H1 (cell line): ENCODE measurements at regions not wholly inside any gene's neighbourhood (a gene's known extent, or its start where the extent isn't known, plus 50 kb on each side); places are given as distances from the start of the nearest gene placed in this dataset.

Experiments used
- CTCF ChIA-PET: fragments of 300-600 bp; sonication (Branson Sonifier 250); formaldehyde crosslinking; loops from one replicate; lab custom pipeline; 2021; ENCODE audit not compliant: partially characterized antibody; lab: Charles Lee
- POLR2A ChIA-PET: fragments of 300-600 bp; sonication (Branson Sonifier 250); formaldehyde crosslinking; loops from one replicate; lab custom pipeline; 2021; ENCODE audit warnings: inconsistent platforms; ENCODE audit not compliant: partially characterized antibody; lab: Charles Lee
- DNase-seq, 2 experiments: peaks; one replicate each; pipeline versions ENCODE4 v3.0.0 to v3.0.0-alpha.2; 2010 to 2022; ENCODE audit warnings: low spot score in 2 of 2, low read depth in 1 of 2, mixed read lengths in 1 of 2
- FAIRE-seq: peaks from 2 replicates; lab custom pipeline; 2011; peaks lifted over from hg19 to GRCh38; lab: Jason Lieb, UNC
- H2AFZ ChIP-seq: 2 replicates; pipeline ENCODE4 v1.8.1; 2012; ENCODE audit warnings: low read length, inconsistent platforms
- H2AK5ac ChIP-seq: 2 replicates; pipeline ENCODE4 v1.6.1; 2013; ENCODE audit warnings: low read depth, low read length
- H2BK120ac ChIP-seq: replicated peaks from 2 replicates; pipeline ENCODE3; 2013; ENCODE audit warnings: low read depth, low read length, inconsistent platforms
- H2BK12ac ChIP-seq: 2 replicates; pipeline ENCODE4 v1.6.1; 2013; ENCODE audit warnings: low read depth, low read length
- H2BK15ac ChIP-seq: 2 replicates; pipeline ENCODE4 v1.6.1; 2013; ENCODE audit warnings: low read length
- H2BK20ac ChIP-seq: 2 replicates; pipeline ENCODE4 v1.6.1; 2013; ENCODE audit warnings: low read length
- H2BK5ac ChIP-seq: 2 replicates; pipeline ENCODE4 v1.6.1; 2013; ENCODE audit warnings: low read depth, low read length
- H3K14ac ChIP-seq: 2 replicates; pipeline ENCODE4 v1.6.1; 2013; ENCODE audit warnings: inconsistent platforms; ENCODE audit not compliant: insufficient read length
- H3K18ac ChIP-seq: 2 replicates; pipeline ENCODE4 v1.6.1; 2013; ENCODE audit warnings: low read length; ENCODE audit errors: extremely low read depth
- H3K23ac ChIP-seq: 2 replicates; pipeline ENCODE4 v1.6.1; 2013; ENCODE audit warnings: inconsistent platforms; ENCODE audit not compliant: insufficient read length
- H3K23me2 ChIP-seq: 2 replicates; pipeline ENCODE4 v1.6.1; 2013; ENCODE audit warnings: low read depth, low read length
- H3K27ac ChIP-seq: 2 replicates; pipeline ENCODE4 v1.6.1; 2011; ENCODE audit warnings: low read depth, low read length, inconsistent platforms
- H3K27me3 ChIP-seq, 4 experiments: replicated peaks in 1 of 4; 1 replicate in 1 of 4; 2 replicates in 3 of 4; pipeline versions ENCODE4 v1.6.1 to v1.8.1; 2011 to 2013; ENCODE audit warnings: low read length in 3 of 4, mild to moderate bottlenecking in 3 of 4, inconsistent platforms in 2 of 4, mixed read lengths in 2 of 4, moderate library complexity in 1 of 4; ENCODE audit not compliant: control insufficient read depth in 3 of 4, insufficient read depth in 3 of 4; ENCODE audit errors: extremely low read depth in 1 of 4
- H3K36me3 ChIP-seq, 4 experiments: 2 replicates each; pipeline versions ENCODE4 v1.6.1 to v1.8.1; 2011 to 2013; ENCODE audit warnings: mild to moderate bottlenecking in 4 of 4, low read length in 3 of 4, moderate library complexity in 2 of 4, control low read depth in 1 of 4, inconsistent platforms in 1 of 4; ENCODE audit not compliant: insufficient read depth in 4 of 4, control insufficient read depth in 2 of 4
- H3K4ac ChIP-seq: replicated peaks from 2 replicates; pipeline ENCODE3; 2013; ENCODE audit warnings: low read length, low read depth, mixed read lengths, inconsistent platforms; ENCODE audit not compliant: insufficient read length
- H3K4me1 ChIP-seq, 4 experiments: replicated peaks in 1 of 4; 1 replicate in 1 of 4; 2 replicates in 3 of 4; pipeline versions ENCODE4 v1.6.1 to v1.8.1; 2011 to 2013; ENCODE audit warnings: low read length in 3 of 4, inconsistent platforms in 2 of 4, mixed read lengths in 1 of 4; ENCODE audit not compliant: insufficient read depth in 4 of 4, control insufficient read depth in 3 of 4
- H3K4me2 ChIP-seq, 2 experiments: 2 replicates each; pipeline versions ENCODE4 v1.6.1 to v1.8.1; 2011 to 2013; ENCODE audit warnings: low read depth in 2 of 2, low read length in 2 of 2, control low read depth in 1 of 2, inconsistent platforms in 1 of 2, mild to moderate bottlenecking in 1 of 2; ENCODE audit not compliant: insufficient read depth in 1 of 2
- H3K4me3 ChIP-seq, 4 experiments: fragments of 200-600, 300-600 bp in 1 of 4; sonication (generic), shearing (Covaris generic), sonication (Bioruptor Twin) in 1 of 4; 2 replicates each; pipeline versions ENCODE4 v1.5.1 to v1.8.1; 2011 to 2016; ENCODE audit warnings: low read length in 4 of 4, low read depth in 3 of 4, control low read depth in 2 of 4, inconsistent platforms in 2 of 4, mild to moderate bottlenecking in 2 of 4, mixed read lengths in 1 of 4, moderate library complexity in 1 of 4; ENCODE audit not compliant: insufficient read depth in 2 of 4; ENCODE audit errors: extremely low read depth in 1 of 4
- H3K56ac ChIP-seq: replicated peaks from 2 replicates; pipeline ENCODE3; 2013; ENCODE audit warnings: low read depth, mild to moderate bottlenecking, mixed read lengths, low read length, inconsistent platforms; ENCODE audit not compliant: insufficient read length
- H3K79me1 ChIP-seq: 2 replicates; pipeline ENCODE4 v1.6.1; 2013; ENCODE audit warnings: low read depth, low read length, control low read depth
- H3K79me2 ChIP-seq, 2 experiments: 2 replicates each; pipeline versions ENCODE4 v1.6.1 to v1.8.1; 2012 to 2013; ENCODE audit warnings: low read length in 2 of 2, mild to moderate bottlenecking in 2 of 2, inconsistent platforms in 1 of 2; ENCODE audit not compliant: insufficient read depth in 2 of 2, control insufficient read depth in 1 of 2
- H3K9ac ChIP-seq, 4 experiments: replicated peaks in 1 of 4; 1 replicate in 1 of 4; 2 replicates in 3 of 4; pipeline versions ENCODE4 v1.6.1 to v1.8.1; 2011 to 2013; ENCODE audit warnings: low read depth in 3 of 4, low read length in 3 of 4, control low read depth in 2 of 4, mild to moderate bottlenecking in 2 of 4, moderate library complexity in 2 of 4, inconsistent platforms in 1 of 4; ENCODE audit errors: extremely low read depth in 1 of 4
- H3K9me3 ChIP-seq, 2 experiments: 2 replicates each; pipeline versions ENCODE4 v1.6.1 to v1.8.1; 2012 to 2013; ENCODE audit warnings: mild to moderate bottlenecking in 2 of 2, moderate library complexity in 2 of 2, control low read depth in 1 of 2, inconsistent platforms in 1 of 2, low read depth in 1 of 2, low read length in 1 of 2, mixed read lengths in 1 of 2; ENCODE audit not compliant: insufficient read depth in 2 of 2
- H4K20me1 ChIP-seq, 2 experiments: replicated peaks in 1 of 2; 2 replicates each; pipeline versions ENCODE3 to v1.8.1; 2011 to 2013; ENCODE audit warnings: inconsistent platforms in 2 of 2, low read length in 2 of 2, mild to moderate bottlenecking in 1 of 2; ENCODE audit not compliant: insufficient read depth in 2 of 2, control insufficient read depth in 1 of 2
- H4K5ac ChIP-seq: 2 replicates; pipeline ENCODE4 v1.6.1; 2013; ENCODE audit warnings: low read length, low read depth, mixed read lengths, inconsistent platforms; ENCODE audit not compliant: insufficient read length
- H4K8ac ChIP-seq: 2 replicates; pipeline ENCODE4 v1.8.0; 2013; ENCODE audit warnings: mild to moderate bottlenecking, moderate library complexity, low read length, inconsistent platforms; ENCODE audit not compliant: insufficient read depth; ENCODE audit errors: extremely low read depth
- H4K91ac ChIP-seq: replicated peaks from 2 replicates; pipeline ENCODE3; 2013; ENCODE audit warnings: low read length, mixed read lengths, inconsistent platforms; ENCODE audit not compliant: insufficient read length
- BCL11A ChIP-seq, 2 experiments: IDR thresholded peaks; one replicate each; pipeline ENCODE4 v1.6.1; 2011; ENCODE audit warnings: low read depth in 2 of 2, low read length in 2 of 2, mild to moderate bottlenecking in 2 of 2
- MAFK ChIP-seq: IDR thresholded peaks from 2 replicates; pipeline ENCODE4 v1.6.1; 2012; ENCODE audit warnings: low read depth, mild to moderate bottlenecking, improper control_type of control experiment, low read length
- POU5F1 ChIP-seq: IDR thresholded peaks from 2 replicates; pipeline ENCODE4 v1.6.1; 2011; ENCODE audit warnings: low read depth, mild to moderate bottlenecking, low read length, moderate library complexity
- SP1 ChIP-seq: IDR thresholded peaks from 2 replicates; pipeline ENCODE4 v1.6.1; 2011; ENCODE audit warnings: low read depth, low read length
- TAF1 ChIP-seq: IDR thresholded peaks from 2 replicates; pipeline ENCODE4 v1.6.1; 2011; ENCODE audit warnings: mild to moderate bottlenecking, low read depth, low read length
- WGBS, 2 experiments: shearing (Covaris generic) in 1 of 2; methylation state at CpG; one replicate each; pipeline versions ENCODE4 v1.1.6 to v1.1.7; 2013 to 2015; ENCODE audit warnings: low lambda C conversion rate in 2 of 2, mixed read lengths in 2 of 2, inconsistent platforms in 1 of 2, low coverage in 1 of 2, missing lambda C conversion rate in 1 of 2; ENCODE audit not compliant: insufficient replicate concordance in 2 of 2, insufficient coverage in 1 of 2, insufficient read length in 1 of 2; ENCODE audit errors: extremely low coverage in 1 of 2, missing lambda C conversion rate in 1 of 2; 5-methylcytosine and 5-hydroxymethylcytosine counted together
- TF ChIP-seq, protein P1 (sequence below), 3 experiments: IDR thresholded peaks; 1 replicate in 2 of 3; 2 replicates in 1 of 3; pipeline versions ENCODE4 v1.5.1 to v1.6.1; 2011; ENCODE audit warnings: low read length in 3 of 3, mild to moderate bottlenecking in 3 of 3, inconsistent platforms in 2 of 3, low read depth in 1 of 3, moderate library complexity in 1 of 3; ENCODE audit not compliant: insufficient read depth in 1 of 3; ENCODE audit errors: control extremely low read depth in 1 of 3
- TF ChIP-seq, protein P2 (sequence below): IDR thresholded peaks from 2 replicates; pipeline ENCODE4 v1.6.1; 2012; ENCODE audit warnings: low read length, inconsistent platforms

DNA sequence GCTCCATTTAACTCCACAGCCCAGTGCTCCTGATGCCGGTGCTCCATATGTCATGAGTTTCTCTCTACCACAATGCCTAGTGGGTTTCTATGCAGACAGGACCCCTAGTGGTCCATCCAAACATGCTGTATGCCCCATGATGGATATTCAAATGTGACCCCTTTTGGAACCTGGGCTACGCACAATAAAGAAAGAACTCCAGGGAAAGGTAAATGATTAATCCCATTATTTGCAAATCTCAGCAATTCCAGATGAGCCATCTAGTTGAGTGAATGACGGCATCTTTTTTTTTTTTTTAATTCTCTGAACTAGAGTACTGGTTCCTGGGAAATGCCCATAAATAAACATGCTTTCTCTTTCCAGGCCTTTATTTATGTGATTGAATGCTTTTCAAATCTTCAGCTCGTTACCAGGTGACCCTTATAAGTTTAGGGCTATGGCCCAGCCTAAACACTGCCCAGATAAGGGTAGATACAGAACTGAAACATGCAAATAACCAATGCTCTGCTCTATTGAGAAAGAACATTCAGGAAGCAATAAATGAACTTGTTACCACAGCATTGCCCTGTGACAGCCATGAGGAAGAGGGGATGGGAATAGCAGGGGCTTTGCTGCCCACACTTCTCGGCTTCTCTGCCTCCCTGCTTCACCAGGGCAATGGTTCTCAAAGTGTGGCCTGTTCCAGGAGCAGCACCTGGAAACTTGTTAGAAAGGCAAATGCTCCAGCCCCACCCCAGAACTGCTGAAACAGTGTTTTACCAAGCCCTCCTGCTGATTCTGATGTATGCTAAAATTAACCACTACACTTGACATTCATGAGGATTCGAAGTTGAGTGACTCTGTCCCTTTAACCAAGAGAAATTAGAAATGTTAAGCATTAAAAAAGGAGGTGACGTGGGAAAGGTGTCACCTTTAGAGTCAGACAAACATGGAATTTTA lies 151.7 kb downstream of the SEC16B start:
- H3K27me3 ChIP-seq = peaks cover 0 to 2% (median 0%) of the 10 kb centered on the region in 4 experiments; a peak in 1 of 7 replicates
- H4K8ac ChIP-seq = no peak overlapping the region
- no peak overlapping the region for H3K14ac ChIP-seq
- no peak overlapping the region for H2BK20ac ChIP-seq
- H4K91ac ChIP-seq = no peak overlapping the region
- H3K9ac ChIP-seq = no peak overlapping the region
- no peak overlapping the region for H3K4ac ChIP-seq
- H4K5ac ChIP-seq = no peak overlapping the region
- no peak overlapping the region for H3K23ac ChIP-seq
- no peaks in the 10 kb centered on the region for H4K20me1 ChIP-seq
- FAIRE-seq (no peak), DNase-seq (no peak)
- H2AFZ ChIP-seq = no peak overlapping the region
- no peaks in the 10 kb centered on the region for H3K79me2 ChIP-seq
- POLR2A ChIA-PET = no interaction called here
- no peaks in the 10 kb centered on the region for H3K23me2 ChIP-seq
- no peaks in the 10 kb centered on the region for H3K9me3 ChIP-seq
- CTCF ChIA-PET = interaction anchor here (0.6 to 2.2 kb wide), 2 partner anchors 11 to 394 kb away, joined by 3 to 5 read pairs; no protein-coding TSS in a partner anchor
- H3K18ac ChIP-seq = no peak overlapping the region
- no peak overlapping the region for H3K27ac ChIP-seq
- H2BK5ac ChIP-seq = no peak overlapping the region
- H3K4me3 ChIP-seq = no peak overlapping the region
- H2BK15ac ChIP-seq = no peak overlapping the region
- peaks cover 0 to 2% (median under 1%) of the 10 kb centered on the region in 4 experiments; a peak in 1 of 7 replicates for H3K4me1 ChIP-seq
- H2AK5ac ChIP-seq = no peak overlapping the region
- no peak overlapping the region for H2BK120ac ChIP-seq
- no peak overlapping the region for H3K56ac ChIP-seq
- H2BK12ac ChIP-seq = no peak overlapping the region
- WGBS, 2 experiments = 88% methylated on average over 7 of the region's 7 CpGs; no CpG with 5 or more reads in 1 of the 2 experiments
- no peak overlapping the region for H3K4me2 ChIP-seq
- no peaks in the 10 kb centered on the region for H3K36me3 ChIP-seq
- H3K79me1 ChIP-seq = no peaks in the 10 kb centered on the region
- TF ChIP-seq TAF1 (no peak), MAFK (no peak), POU5F1 (no peak), BCL11A (IDR thresholded peaks at IDR 0.05; ENCODE audit: low read depth in 2 of 2, low read length in 2 of 2) (no peak), SP1 (no peak)
- TF ChIP-seq, protein P1, sequence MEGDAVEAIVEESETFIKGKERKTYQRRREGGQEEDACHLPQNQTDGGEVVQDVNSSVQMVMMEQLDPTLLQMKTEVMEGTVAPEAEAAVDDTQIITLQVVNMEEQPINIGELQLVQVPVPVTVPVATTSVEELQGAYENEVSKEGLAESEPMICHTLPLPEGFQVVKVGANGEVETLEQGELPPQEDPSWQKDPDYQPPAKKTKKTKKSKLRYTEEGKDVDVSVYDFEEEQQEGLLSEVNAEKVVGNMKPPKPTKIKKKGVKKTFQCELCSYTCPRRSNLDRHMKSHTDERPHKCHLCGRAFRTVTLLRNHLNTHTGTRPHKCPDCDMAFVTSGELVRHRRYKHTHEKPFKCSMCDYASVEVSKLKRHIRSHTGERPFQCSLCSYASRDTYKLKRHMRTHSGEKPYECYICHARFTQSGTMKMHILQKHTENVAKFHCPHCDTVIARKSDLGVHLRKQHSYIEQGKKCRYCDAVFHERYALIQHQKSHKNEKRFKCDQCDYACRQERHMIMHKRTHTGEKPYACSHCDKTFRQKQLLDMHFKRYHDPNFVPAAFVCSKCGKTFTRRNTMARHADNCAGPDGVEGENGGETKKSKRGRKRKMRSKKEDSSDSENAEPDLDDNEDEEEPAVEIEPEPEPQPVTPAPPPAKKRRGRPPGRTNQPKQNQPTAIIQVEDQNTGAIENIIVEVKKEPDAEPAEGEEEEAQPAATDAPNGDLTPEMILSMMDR (IDR thresholded peaks at IDR 0.05; ENCODE audit: control extremely low read depth in 1 of 3, insufficient read depth in 1 of 3, low read depth in 1 of 3, low read length in 3 of 3) = peak in 1 of 3 experiments; percentile 23; a peak in 1 of 4 replicates
- TF ChIP-seq, protein P2, sequence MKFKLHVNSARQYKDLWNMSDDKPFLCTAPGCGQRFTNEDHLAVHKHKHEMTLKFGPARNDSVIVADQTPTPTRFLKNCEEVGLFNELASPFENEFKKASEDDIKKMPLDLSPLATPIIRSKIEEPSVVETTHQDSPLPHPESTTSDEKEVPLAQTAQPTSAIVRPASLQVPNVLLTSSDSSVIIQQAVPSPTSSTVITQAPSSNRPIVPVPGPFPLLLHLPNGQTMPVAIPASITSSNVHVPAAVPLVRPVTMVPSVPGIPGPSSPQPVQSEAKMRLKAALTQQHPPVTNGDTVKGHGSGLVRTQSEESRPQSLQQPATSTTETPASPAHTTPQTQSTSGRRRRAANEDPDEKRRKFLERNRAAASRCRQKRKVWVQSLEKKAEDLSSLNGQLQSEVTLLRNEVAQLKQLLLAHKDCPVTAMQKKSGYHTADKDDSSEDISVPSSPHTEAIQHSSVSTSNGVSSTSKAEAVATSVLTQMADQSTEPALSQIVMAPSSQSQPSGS = no peak
